ENCODE measurements at regions not wholly inside any gene's neighbourhood (a gene's known extent, or its start where the extent isn't known, plus 50 kb on each side); places are given as distances from the start of the nearest gene placed in this dataset.

- no peak for DNase-seq
Observed at GRCh38 chr20:50286609-50287008, 96.0 kb downstream of the CEBPB start.

- DNase-seq, result no peak
Observed at GRCh38 chr20:50287512-50287911, 96.9 kb downstream of the CEBPB start.

GRCh38 chr20:50288128-50288623, 97.5 kb downstream of the CEBPB start:
- no peak for DNase-seq

- no peak for DNase-seq
Observed at GRCh38 chr20:50289581-50289980, 99.0 kb downstream of the CEBPB start.

GRCh38 chr20:50290112-50290511, 99.5 kb downstream of the CEBPB start:
- no peak for DNase-seq

- no peak for DNase-seq
Observed at GRCh38 chr20:50290808-50291207, 100.2 kb downstream of the CEBPB start.

GRCh38 chr20:50291254-50292078, 100.8 kb downstream of the CEBPB start:
- no peak for DNase-seq

- no peak for DNase-seq
Observed at GRCh38 chr20:50292079-50292590, 101.5 kb downstream of the CEBPB start.

GRCh38 chr20:50292591-50293283, 102.1 kb downstream of the CEBPB start:
- DNase-seq, result peak; percentile 77

- no peak for DNase-seq
Observed at GRCh38 chr20:50293284-50294139, 102.9 kb downstream of the CEBPB start.

GRCh38 chr20:50294164-50295088, 103.8 kb downstream of the CEBPB start:
- no peak for DNase-seq

GRCh38 chr20:50295345-50295744, 104.7 kb downstream of the CEBPB start:
- no peak for DNase-seq

- peak; percentile 31 for DNase-seq
Observed at GRCh38 chr20:50295762-50296449, 105.3 kb downstream of the CEBPB start.

GRCh38 chr20:50296450-50297375, 106.1 kb downstream of the CEBPB start:
- no peak for DNase-seq

- no peak for DNase-seq
Observed at GRCh38 chr20:50297498-50298376, 107.1 kb downstream of the CEBPB start.

- DNase-seq, result no peak
Observed at GRCh38 chr20:50298554-50299324, 108.1 kb downstream of the CEBPB start.

- no peak for DNase-seq
Observed at GRCh38 chr20:50299325-50299629, 108.6 kb downstream of the CEBPB start.

- DNase-seq, result no peak
Observed at GRCh38 chr20:50301165-50301564, 110.5 kb downstream of the CEBPB start.
